ENCODE measurements at regions not wholly inside any gene's neighbourhood (a gene's known extent, or its start where the extent isn't known, plus 50 kb on each side); places are given as distances from the start of the nearest gene placed in this dataset.

DNA sequence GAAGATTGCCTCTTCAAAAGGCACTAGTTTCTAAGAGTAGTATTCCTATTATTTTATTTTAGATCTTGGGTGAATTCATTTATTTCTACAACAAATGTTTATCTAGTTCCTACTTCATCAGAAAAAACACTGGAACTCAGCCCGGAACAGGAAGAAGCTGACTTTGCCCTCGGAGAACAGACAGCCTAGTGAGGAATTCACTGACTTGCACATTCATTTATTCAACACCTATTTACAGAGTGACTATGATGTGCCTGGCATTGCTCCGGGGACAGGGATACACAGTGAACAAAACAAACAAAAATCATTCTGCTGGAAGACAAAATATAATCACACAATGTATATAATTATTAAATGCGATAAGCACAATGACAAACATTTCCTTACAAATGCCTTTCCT, 54.4 kb upstream of the SDK1 start:
- Histone ChIP-seq H3K4me3 (ENCODE audit: low read depth in 1 of 3, low read length in 3 of 3) (no peak overlapping the region), H3K27me3 (ENCODE audit: control insufficient read depth in 3 of 3, insufficient read depth in 3 of 3, low read length in 3 of 3) (peaks cover 0 to 2% (median 0%) of the 10 kb centered on the region in 3 donors), H3K27ac (ENCODE audit: low read depth in 1 of 3, low read length in 2 of 3) (no peak overlapping the region), H3K9me3 (ENCODE audit: control insufficient read depth in 2 of 2, insufficient read depth in 1 of 2, low read depth in 1 of 2, low read length in 1 of 2) (peaks cover 0 to 3% of the 10 kb centered on the region in 2 donors), H3K4me1 (ENCODE audit: control insufficient read depth in 3 of 3, insufficient read depth in 2 of 3, low read depth in 1 of 3, low read length in 2 of 3) (no peaks in the 10 kb centered on the region), H3K36me3 (ENCODE audit: control insufficient read depth in 3 of 3, insufficient read depth in 2 of 3, low read depth in 1 of 3, low read length in 3 of 3) (no peaks in the 10 kb centered on the region)
- 62 to 69% (median 63%) methylated on average over 4 of the region's 4 CpGs for WGBS, 3 donors
- DNase-seq (no peak), FAIRE-seq (no peak)

GRCh38 chr7:3250725-3251124, 50.3 kb upstream of the SDK1 start:
- Histone ChIP-seq H3K36me3 (ENCODE audit: control insufficient read depth in 3 of 3, insufficient read depth in 2 of 3, low read depth in 1 of 3, low read length in 3 of 3) (no peaks in the 10 kb centered on the region), H3K9me3 (ENCODE audit: control insufficient read depth in 2 of 2, insufficient read depth in 1 of 2, low read depth in 1 of 2, low read length in 1 of 2) (peaks cover 0 to 3% of the 10 kb centered on the region in 2 donors), H3K27ac (ENCODE audit: low read depth in 1 of 3, low read length in 2 of 3) (no peak overlapping the region), H3K27me3 (ENCODE audit: control insufficient read depth in 3 of 3, insufficient read depth in 3 of 3, low read length in 3 of 3) (peaks cover 0 to 2% (median 2%) of the 10 kb centered on the region in 3 donors), H3K4me3 (ENCODE audit: low read depth in 1 of 3, low read length in 3 of 3) (no peak overlapping the region), H3K4me1 (ENCODE audit: control insufficient read depth in 3 of 3, insufficient read depth in 2 of 3, low read depth in 1 of 3, low read length in 2 of 3) (no peaks in the 10 kb centered on the region)
- no peak for FAIRE-seq
- WGBS, 3 donors = 63 to 67% (median 66%) methylated on average over 5 of the region's 5 CpGs
- DNase-seq = no peak

Measured in small intestine (tissue), 7 donors.